Calu3 (cell line): ENCODE measurements at regions not wholly inside any gene's neighbourhood (a gene's known extent, or its start where the extent isn't known, plus 50 kb on each side); places are given as distances from the start of the nearest gene placed in this dataset.

Experiments used
- BruUV-seq: library from RNA; stranded (reverse); fragments of 400-500 nt; replicated peaks from 2 replicates; lab custom pipeline; 2021; lab: Mats Ljungman, UMichigan
- CTCF ChIA-PET: fragments of 300-600 bp; sonication (Branson Sonifier 250); formaldehyde crosslinking; loops from one replicate; lab custom pipeline; 2022; ENCODE audit warnings: antibody characterized with exemption; lab: Charles Lee
- DNase-seq: peaks from one replicate; pipeline ENCODE4 v3.0.0; 2022
- H3K27ac Mint-ChIP-seq: one replicate; pipeline ENCODE4 v1.8.0; 2022; ENCODE audit warnings: mixed read lengths; ENCODE audit not compliant: unreplicated experiment
- H3K27me3 Mint-ChIP-seq: one replicate; pipeline ENCODE4 v1.8.0; 2022; ENCODE audit warnings: mixed read lengths; ENCODE audit not compliant: unreplicated experiment
- H3K36me3 Mint-ChIP-seq: one replicate; pipeline ENCODE4 v1.8.0; 2022; ENCODE audit warnings: mild to moderate bottlenecking, moderate library complexity, mixed read lengths; ENCODE audit not compliant: insufficient read depth, unreplicated experiment
- H3K4me1 Mint-ChIP-seq: one replicate; pipeline ENCODE4 v1.8.0; 2022; ENCODE audit warnings: mild to moderate bottlenecking, low read depth, mixed read lengths; ENCODE audit not compliant: unreplicated experiment
- H3K4me3 Mint-ChIP-seq: one replicate; pipeline ENCODE4 v1.8.0; 2022; ENCODE audit warnings: mild to moderate bottlenecking, low read depth, moderate library complexity, mixed read lengths; ENCODE audit not compliant: unreplicated experiment
- H3K9me3 Mint-ChIP-seq: one replicate; pipeline ENCODE4 v1.8.0; 2022; ENCODE audit warnings: low read depth, mixed read lengths; ENCODE audit not compliant: unreplicated experiment
- CTCF ChIP-seq: fragments of 200-600 bp; IDR thresholded peaks from one replicate; pipeline ENCODE4 v1.8.0; 2022; ENCODE audit warnings: antibody characterized with exemption; ENCODE audit not compliant: unreplicated experiment
- intact Hi-C: fragments of 100-400 bp; cut with micrococcal nuclease; formaldehyde crosslinking; loops from one replicate; pipeline ENCODE4 v1.10.0; 2022; ENCODE audit not compliant: unreplicated experiment

GRCh38 chr20:46814366-46815232 lies 80.0 kb upstream of the EYA2 start:
- Mint-ChIP-seq H3K4me1 (peaks cover 17% of the 10 kb centered on the region), H3K27me3 (peaks cover 10% of the 10 kb centered on the region), H3K36me3 (no peaks in the 10 kb centered on the region), H3K27ac (no peak overlapping the region), H3K9me3 (no peaks in the 10 kb centered on the region), H3K4me3 (no peak overlapping the region)
- intact Hi-C loops, result no loop called here
- DNase-seq, result peak; percentile 79
- no peak for TF ChIP-seq CTCF
- CTCF ChIA-PET, result interaction anchor here (0.6 to 1.4 kb wide), 9 partner anchors 9 to 391 kb away, joined by 3 to 8 read pairs (median 4); no protein-coding TSS in a partner anchor
- no TSS peak for BruUV-seq

- intact Hi-C loops, result no loop called here
- no TSS peak for BruUV-seq
These were observed 78.5 kb upstream of the EYA2 start for GRCh38 chr20:46816097-46816496.

GRCh38 chr20:46816886-46817638 lies 77.6 kb upstream of the EYA2 start:
- DNase-seq, result no peak
- H3K27ac Mint-ChIP-seq, result no peak overlapping the region
- no TSS peak for BruUV-seq
- H3K36me3 Mint-ChIP-seq, result no peaks in the 10 kb centered on the region
- no peaks in the 10 kb centered on the region for H3K9me3 Mint-ChIP-seq
- no peaks in the 10 kb centered on the region for H3K27me3 Mint-ChIP-seq
- no peak for TF ChIP-seq CTCF
- intact Hi-C loops, result no loop called here
- no peak overlapping the region for H3K4me3 Mint-ChIP-seq
- H3K4me1 Mint-ChIP-seq, result peaks cover 17% of the 10 kb centered on the region
- CTCF ChIA-PET, result no interaction called here

More at GRCh38 chr20:46816097-46816496, 78.5 kb upstream of the EYA2 start:
- CTCF ChIA-PET, result no interaction called here
- H3K36me3 Mint-ChIP-seq, result no peaks in the 10 kb centered on the region
- H3K9me3 Mint-ChIP-seq, result no peaks in the 10 kb centered on the region
- no peak for TF ChIP-seq CTCF
- no peaks in the 10 kb centered on the region for H3K27me3 Mint-ChIP-seq
- no peak overlapping the region for H3K4me3 Mint-ChIP-seq
- no peak overlapping the region for H3K27ac Mint-ChIP-seq
- H3K4me1 Mint-ChIP-seq, result peaks cover 17% of the 10 kb centered on the region
- DNase-seq, result no peak

DNA sequence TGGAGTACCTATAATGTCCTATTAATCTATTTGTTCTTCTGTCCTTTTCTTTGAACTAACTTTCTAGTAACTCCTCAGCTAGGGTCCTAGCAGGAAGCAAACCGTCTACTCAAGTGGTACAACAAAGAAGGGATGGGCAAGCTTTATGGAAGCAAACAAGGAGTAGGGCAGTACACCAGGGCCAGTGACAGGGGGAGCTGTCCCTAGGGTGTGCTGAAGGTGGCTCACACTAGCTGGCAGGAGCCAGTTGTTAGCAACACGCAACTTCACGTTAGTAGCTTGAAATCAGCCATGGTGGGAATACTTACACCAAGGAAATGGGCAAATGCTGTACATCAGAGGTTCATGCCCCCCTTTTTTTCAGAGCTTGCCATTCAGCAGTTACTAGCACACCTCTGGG lies 74.0 kb upstream of the EYA2 start:
- Mint-ChIP-seq H3K27ac (no peak overlapping the region), H3K27me3 (no peaks in the 10 kb centered on the region), H3K4me3 (no peak overlapping the region), H3K36me3 (no peaks in the 10 kb centered on the region), H3K9me3 (peaks cover 3% of the 10 kb centered on the region), H3K4me1 (peaks cover 3% of the 10 kb centered on the region)
- CTCF ChIA-PET, result interaction anchor here (0.5 kb wide), 1 partner anchor 16 kb away, joined by 4 read pairs; no protein-coding TSS in a partner anchor
- intact Hi-C loops, result no loop called here
- no peak for TF ChIP-seq CTCF
- BruUV-seq, result no TSS peak
- no peak for DNase-seq
